ENCODE measurements at regions not wholly inside any gene's neighbourhood (a gene's known extent, or its start where the extent isn't known, plus 50 kb on each side); places are given as distances from the start of the nearest gene placed in this dataset.

DNA sequence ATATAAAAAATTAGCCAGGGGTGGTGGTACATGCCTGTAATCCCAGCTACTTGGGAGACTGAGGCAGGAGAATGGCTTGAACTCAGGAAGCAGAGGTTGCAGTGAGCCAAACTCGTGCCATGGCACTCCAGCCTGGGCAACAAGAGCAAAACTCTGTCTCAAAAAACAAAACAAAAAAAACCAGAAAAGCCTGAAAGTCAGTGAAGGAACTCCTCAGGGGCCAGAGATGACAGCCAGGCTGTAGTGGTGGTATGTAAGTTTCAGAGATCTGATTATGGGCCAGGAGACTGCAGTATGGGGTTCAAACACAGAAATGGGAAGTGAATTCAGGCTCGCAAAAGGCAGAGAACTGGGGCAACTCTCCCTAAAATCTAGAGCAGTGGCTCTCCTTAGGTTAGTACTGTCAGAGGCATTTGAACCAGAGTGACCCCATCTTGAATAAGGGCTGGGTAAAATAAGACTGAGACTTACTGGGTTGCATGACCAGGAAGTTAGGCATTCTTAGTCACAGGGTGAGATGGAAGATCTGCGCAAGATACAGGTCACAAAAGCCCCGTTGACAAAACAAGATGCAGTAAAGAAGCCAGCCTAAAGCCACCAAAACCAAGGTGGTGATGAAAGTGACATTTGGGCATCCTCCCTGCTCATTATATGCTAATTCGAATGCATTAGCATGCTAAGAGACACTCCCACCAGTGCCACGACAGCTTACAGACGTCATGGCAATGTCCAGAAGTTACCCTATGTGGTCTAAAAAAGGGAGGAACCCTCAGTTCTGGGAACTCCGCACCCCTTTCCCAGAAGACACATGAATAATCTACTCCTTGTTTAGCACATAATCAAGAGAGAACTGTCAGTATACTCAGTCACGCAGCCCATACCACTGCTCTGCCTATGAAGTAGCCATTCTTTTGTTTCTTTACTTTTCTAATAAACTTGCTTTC is 120.2 kb upstream of the XYLT1 start:
- DNase-seq (ENCODE audit: low read depth), result no peak

DNA sequence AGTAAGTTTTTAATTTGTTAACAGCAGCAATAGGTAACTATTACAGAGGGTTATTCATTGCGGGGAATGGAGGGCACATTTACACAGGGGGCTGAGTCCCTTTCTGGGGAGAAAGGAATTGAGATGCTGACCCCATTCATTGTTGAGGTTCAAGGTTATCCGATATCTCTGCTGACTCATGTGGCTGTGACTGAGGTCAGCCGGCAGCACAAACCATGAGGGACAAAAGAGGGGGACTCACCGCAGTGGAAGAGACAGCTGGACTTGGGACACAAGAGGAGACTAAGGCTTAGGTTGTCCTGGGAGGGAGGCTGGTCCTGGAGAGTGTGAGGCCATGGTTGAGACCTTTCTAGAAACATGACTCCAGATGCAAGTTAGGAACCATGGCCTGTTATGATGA is 119.1 kb upstream of the XYLT1 start:
- no peak for DNase-seq (ENCODE audit: low read depth)

DNA sequence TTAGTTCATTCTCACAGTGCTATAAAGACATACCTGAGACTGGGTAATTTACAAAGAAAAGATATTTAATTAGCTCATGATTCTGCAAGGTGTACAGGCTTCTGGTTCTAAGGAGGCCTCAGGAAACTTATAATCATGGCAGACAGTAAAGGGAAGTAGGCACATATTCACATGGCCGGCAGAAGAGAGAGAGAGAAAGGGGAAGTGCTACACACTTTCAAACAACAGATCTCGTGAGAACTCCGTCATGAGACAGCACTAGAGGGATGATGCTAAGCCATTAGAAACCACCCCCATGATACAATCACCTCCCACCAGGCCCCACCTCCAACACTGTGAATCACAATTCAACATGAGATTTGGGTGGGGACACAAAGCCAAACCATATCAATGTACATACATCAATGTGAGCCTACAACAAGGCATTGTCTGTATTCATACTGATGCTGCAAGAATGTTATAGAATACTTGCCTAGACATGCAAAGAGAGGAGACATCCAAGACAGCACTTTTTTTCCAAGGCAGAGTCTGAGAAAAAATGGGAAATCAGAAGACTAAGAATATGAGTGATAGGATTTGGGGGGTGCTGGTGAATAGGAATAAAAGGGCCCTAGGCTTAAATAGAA is 114.8 kb upstream of the XYLT1 start:
- DNase-seq (ENCODE audit: low read depth), result no peak

DNA sequence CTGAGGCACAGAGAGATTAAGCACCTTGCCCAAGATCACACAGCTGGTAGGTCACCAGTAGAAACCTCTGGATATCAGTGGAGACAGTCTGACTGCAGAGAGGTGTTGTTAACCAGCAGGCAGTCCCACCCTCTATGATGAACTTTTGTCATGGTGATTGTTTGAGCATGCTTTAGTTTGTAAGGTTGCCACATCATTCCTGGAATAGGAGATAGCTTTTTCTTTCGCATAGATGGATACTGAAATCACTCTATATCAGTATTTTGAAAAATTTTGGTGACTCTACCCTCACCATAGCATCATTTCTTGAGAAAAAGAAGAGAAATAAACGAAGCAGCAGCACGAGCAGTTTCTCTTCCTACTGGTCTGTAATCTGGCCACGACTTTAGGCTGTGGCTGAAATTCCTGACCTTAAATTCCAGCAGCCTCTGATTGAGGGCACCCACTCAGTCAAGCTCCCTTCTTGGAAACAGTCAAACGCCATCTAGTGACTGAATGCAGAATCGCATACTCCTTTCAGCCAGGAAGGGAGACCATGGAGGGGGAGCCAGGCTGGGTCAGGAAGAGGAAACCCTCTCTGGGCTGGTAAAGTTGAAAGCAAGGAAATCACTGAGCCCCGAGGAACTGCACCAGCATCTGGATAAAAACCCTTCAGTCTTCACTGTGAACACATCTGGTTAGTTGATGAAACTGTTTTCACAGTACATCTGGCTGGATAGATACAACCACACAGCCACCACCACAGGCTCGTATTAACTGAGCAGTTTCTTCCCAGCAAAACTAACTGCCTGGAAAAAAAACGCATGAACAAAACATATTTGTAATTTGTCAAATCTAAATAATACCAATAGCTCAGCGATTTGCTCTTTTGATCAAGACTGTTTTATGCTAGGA is 108.5 kb upstream of the XYLT1 start:
- DNase-seq (ENCODE audit: low read depth), result no peak

DNA sequence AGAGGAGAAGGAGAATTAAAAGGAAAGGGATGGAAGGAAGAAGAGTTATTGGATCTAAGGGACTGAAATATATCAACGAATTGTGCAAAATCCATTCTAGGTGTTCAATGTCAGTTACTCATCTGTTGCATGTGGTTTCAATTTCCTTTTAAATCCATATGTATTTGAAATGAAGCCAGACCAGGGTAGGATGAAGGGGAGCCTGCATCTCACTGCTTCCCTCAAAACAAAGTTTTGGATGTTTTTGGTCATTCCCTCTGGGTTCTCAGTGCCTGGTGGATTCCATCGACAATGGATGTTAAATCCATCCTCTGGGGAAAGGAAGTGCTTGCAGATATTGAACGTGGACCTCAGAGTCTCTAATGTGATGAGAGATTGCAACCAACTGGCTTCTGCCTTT is 103.5 kb upstream of the XYLT1 start:
- DNase-seq (ENCODE audit: low read depth), result no peak

DNA sequence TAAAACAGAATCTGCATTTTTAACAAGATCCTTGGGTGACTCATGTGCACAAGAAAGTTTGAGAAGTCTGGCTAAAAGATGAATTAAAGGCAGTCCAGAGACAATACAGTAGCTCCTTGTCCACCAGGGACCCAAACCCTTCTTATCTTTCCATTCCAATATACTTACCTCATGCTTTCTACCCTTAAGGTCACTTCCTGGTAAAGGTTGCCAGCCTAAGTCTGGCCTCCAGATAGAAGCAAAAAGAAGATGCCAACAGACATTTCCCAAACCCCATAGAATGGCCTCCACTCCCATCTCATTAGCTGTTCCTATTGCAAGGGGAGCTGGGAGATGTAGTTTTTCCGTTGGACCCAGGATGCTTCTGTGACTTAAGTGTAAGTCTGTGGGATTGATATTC is 101.4 kb upstream of the XYLT1 start:
- no peak for DNase-seq (ENCODE audit: low read depth)

DNA sequence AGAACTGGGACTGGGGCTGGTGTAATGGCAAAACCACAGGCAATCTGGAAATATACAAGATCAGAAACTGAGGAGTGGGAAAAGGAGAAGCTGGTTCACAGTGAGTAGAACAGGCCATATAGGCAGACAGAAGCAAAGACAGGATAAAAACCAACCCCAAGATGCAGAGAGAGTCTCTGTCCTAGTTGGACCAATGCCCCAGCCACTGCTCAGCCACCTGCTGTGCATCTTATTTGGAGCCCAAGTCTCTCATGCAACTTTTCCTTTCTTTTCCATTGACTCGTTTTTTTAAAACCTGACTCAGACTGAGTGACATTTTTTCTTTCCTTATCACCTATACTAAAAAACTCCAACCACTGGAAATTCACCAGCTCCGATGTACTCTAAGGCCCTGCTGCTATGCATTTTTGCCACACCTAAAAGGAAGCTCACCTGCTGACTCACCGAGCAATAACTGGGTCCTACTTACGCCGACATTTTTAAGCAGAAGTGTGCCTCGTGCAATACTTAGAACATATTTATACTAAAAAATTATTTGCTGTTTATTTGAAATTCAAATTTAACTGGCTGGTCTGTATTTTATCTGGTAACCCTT is 100.8 kb upstream of the XYLT1 start:
- DNase-seq (ENCODE audit: low read depth), result no peak

DNA sequence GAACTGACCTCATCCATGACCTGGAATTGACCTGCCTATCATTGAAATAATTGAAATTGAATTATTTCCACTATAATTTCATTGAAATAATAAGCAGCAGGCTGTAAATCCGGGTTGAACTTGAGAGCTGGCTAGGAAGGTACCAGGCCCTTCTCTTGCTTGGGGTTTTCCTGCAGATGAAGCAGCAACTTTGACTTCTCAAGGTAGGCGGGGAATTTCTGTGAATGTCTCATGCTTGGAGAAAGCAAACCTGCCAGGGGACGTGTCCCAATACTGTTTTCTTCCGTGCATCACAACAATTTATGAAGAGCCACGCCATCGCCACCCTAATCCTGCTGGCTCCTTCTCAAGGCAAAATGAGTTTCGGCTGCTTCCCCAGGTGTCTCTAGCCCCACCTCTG is 97.5 kb upstream of the XYLT1 start:
- no peak for DNase-seq (ENCODE audit: low read depth)

DNA sequence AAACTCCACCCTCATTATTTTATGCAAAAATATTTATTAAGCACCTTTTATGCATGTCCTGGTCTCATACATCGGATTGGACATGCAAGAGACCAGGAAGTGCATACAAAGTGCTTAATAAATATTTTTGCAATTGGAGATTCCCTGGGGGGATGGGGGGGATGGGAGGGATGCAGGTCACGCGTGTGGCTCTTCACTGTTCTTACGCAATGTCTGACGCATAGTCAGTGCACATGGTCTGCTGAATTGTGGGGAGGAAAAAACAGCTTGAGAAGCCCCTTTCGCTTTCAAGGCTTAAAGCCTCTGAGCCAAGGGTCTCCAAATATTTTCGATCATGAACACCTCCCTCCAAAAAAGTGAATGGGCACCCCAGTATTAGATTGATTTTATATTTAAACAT is 96.7 kb upstream of the XYLT1 start:
- DNase-seq (ENCODE audit: low read depth), result no peak

DNA sequence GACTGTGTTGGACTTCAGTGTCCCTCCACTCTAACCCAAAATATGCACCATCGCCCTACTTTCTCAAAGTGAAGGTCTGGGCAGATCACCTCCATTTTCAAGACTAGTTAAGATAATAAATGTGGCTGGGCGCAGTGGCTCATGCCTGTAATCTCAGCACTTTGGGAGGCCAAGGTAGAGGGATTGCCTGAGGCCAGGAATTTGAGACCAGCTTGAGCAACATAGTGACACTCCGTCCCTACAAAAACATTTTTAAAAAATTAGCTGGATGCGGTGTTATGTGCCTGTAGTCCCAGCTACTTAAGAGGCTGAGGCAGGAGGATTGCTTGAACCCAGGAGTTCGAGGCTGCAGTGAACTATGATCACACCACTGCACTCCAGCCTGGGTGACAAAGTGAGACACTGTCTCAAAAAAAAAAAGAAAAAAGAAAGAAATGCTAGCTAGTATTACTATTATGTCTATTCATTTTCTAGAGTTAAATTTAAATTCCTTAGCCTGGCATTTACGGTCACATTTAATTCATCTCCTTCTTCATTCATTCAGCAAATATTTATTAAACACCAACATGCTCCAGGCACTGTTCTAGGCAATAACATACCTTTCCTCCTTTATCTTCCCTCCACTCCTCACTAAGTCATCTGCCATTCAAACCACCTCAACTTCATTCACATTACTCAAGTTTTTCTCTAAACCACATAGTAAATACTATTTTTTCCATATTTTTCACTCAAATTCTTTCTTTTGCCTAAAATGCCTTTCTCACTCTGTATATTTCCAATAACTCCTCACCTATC is 96.1 kb upstream of the XYLT1 start:
- no peak for DNase-seq (ENCODE audit: low read depth)

DNA sequence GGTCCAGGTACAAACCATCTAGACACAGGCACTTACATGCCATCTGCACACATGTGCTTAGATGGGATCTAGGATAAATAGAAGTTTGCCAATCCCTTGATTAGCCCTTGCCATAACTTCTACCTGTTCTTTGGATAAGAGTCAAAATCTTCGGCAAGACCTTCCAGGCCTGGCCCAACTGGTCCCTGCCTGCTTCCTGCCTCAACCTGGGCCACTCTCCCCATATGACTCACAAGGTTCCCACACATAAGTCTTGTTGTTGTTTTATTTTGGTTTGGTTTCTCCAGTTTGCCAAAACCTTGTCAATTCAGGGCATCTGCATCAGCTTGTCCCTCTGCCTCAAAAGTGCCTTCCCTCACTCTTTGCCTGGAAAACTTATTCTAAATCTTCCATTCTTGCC is 95.3 kb upstream of the XYLT1 start:
- DNase-seq (ENCODE audit: low read depth), result no peak

DNA sequence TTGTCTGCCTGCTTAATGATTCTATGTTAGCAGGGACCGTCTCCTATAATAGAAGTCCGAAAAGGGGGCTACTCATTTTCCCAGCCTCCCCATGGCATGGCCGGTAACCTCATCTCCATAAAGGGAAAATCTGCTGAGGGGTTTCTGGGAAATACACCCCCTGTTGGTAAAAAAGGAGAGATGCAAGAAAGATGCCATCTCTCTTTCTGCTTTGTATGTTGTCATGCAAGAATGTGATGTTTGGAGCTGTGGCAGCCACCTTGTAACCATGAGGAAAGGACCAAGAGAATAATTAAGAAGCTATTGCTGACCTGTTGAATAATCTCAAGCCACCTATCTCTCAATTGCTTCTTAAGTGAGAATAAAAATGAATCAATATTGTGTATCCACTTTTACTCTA is 94.8 kb upstream of the XYLT1 start:
- DNase-seq (ENCODE audit: low read depth), result no peak

DNA sequence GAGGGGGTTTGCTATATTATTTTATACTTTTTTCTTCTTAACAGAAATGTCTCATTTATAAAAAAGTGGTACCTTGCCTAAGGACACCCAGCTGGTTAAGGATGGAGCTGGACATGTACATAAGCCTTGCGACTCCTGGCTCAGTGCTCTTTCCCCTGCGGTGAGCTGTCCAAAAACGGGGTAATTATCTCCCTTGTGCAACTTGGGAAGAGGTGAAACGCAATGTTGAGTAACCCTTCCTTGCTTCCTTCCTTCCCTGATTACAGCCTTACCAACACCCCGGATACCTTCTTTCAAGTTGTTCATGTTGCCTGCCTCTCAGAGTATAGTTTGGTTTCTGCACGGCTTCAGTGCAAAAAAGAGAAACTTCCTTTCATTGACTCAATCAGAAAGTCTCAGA is 94.1 kb upstream of the XYLT1 start:
- DNase-seq (ENCODE audit: low read depth), result no peak

DNA sequence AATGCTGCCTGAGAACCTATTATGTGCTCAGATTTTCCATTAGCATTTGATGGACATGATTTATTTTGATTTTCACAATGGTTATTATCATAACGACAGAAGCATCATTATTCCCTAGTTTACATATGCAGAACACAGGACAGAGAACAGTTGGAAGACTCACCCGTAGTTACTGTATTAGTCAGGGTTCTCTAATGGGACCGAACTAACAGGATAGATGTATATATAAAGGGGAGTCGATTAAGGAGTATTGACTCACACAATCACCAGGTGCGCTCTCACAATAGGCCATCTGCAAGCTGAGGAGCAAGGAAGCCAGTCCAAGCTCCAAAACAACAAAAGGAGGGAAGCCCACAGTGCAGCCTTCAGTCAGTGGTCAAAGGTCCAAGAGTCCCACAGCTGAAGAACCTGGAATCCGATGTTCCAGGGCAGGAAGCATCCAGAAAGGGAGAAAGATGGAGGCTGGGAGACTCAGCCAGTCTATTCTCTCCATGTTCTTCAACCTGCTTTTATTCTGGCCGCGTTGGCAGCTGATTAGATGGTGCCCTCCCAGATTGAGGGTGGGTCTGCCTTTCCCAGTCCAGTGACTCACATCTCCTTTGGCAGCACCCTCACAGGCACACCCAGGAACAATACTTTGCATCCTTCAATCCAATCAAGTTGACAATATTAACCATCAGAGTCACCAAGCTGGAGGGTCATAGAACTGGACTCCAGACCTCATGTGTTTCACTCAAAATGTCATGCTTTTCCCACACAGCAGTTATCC is 92.7 kb upstream of the XYLT1 start:
- no peak for DNase-seq (ENCODE audit: low read depth)

DNA sequence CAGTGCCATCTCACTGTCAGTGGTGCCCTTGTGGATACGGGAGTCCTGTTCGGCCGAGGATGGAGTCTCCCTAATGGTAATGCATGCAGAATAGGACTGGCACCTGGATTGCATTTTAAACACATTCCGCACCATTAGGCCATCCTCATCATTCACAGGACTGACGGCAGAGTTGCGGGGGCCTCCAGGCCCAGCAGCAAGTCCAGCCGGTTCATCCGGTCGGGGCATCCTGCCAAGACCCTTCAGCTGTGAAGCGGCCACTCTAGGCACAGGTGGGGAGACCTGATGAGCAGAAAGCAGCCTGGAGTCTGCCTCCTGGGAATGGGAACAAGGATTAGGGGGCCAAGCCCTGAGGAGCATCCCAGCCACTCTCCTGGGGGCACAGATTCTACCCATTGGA is 90.3 kb upstream of the XYLT1 start:
- no peak for DNase-seq (ENCODE audit: low read depth)

DNA sequence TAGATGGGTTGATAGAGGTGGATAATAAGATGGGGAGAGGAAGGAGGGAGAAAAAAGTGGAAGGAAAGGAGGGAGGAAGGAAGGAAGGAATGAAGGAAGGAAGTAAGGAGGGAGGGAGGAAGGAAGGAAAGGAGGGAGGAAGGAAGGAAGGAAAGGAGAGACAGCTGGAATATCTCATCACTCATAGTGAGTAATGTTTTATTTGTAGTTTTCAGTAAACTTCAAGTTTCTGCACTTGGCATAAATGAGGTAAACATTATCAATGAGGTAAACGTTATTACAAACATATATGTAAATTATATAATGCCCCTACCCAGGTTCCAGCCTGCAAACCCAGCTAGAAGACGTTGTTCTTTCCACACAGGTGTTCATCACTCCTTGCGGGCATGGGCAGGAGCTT is 89.8 kb upstream of the XYLT1 start:
- no peak for DNase-seq (ENCODE audit: low read depth)

DNA sequence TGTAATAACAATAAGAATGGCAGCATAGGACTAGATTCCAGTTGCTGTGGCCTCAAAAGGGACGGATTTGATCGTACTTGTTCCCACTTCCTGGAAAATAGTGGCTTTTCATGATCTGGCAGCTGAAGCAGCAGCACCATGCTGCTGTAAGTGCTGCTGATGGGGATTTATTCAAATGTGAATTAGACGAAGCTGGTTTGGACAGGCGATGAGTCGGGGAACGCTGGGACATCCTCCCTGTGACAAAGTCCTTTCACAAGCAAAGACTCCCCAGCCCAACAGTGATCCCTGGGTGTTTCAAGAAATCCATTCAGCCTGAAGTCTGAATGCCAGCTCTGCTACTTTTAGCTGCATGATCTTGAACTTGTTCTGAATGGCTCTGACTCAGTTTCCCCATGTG is 88.6 kb upstream of the XYLT1 start:
- no peak for DNase-seq (ENCODE audit: low read depth)

DNA sequence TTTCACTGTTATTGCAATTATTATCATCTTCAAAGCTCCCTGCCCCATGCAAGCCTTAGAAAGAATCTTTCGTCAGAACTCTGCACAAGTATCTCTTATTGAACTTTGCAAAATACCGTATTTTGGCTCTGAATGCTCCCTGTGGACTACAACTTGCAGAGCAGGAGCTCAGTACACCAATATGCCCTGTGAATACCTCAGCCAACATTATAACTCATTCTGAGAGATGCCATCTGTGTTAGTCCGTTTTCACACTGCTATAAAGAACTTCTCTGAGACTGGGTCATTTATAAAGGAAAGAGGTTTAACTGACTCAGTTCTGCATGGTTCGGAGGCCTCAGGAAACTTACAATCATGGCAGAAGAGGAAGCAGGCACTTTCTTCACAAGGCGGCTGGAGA is 87.2 kb upstream of the XYLT1 start:
- DNase-seq (ENCODE audit: low read depth), result no peak

DNA sequence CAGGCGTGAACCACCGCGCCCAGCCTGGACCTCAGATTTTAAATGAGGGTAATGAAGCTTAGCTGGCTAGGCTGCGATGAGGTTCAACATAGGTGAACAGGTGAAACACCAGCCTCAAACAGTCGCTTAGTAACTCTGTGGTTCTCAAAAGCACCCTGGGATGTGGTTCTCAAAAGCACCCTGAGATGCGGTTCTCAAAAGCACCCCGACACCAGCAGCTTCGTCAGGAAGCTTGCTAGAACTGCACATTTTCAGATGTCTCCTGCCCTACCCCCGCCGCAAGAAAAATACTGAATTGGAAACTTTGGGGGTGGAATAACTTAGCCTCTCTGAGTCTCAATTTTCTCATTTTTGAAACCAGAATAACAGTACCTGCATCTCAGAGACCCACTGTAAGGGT is 86.7 kb upstream of the XYLT1 start:
- DNase-seq (ENCODE audit: low read depth), result no peak

DNA sequence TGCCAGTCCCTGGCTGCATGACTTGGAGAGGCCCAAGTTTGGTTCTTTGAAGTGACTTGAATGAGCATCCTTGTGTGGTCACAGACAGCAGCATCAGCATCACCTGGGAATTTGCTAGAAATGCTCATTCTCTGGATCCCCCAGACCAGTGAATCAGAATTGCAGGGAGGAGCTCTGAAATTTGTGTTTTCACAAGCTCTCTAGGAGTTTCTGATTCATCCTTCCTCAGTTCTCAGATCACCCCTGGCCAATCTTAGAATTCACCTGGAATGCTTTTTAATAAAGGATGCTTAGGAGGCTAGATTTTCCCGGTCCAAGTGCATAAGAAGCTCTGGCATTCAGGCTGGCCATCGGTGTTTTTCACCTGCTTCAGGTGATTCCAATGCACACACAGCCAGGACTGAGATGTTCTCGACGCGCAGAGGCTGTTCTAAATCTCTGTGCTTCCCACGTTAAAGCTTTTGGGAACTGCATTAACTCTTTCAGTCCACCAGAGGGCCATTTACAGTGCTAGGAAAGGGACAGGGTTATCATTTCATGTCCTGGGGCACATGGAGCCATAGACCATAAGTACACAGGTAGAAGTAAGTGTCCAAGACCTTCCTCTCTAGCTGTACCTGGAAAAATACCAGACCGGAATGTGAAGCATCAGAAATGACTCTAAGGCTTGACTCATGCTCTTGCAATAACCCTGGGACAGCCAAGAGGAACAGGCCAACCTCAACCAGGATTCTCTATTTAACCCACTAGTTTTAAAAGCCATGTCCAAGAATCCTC is 85.7 kb upstream of the XYLT1 start:
- DNase-seq (ENCODE audit: low read depth), result no peak

Data from non-pigmented ciliary epithelial cell (primary cell).